NCI-H345 treated with DMSO at 0.1 percent for 48 hours (cell line): ENCODE measurements at regions not wholly inside any gene's neighbourhood (a gene's known extent, or its start where the extent isn't known, plus 50 kb on each side); places are given as distances from the start of the nearest gene placed in this dataset.

ENCODE experiments used
- DNase-seq: peaks from one replicate; lab custom pipeline; 2025; ENCODE audit not compliant: unreplicated experiment; lab: John Stamatoyannopoulos, UW

DNA sequence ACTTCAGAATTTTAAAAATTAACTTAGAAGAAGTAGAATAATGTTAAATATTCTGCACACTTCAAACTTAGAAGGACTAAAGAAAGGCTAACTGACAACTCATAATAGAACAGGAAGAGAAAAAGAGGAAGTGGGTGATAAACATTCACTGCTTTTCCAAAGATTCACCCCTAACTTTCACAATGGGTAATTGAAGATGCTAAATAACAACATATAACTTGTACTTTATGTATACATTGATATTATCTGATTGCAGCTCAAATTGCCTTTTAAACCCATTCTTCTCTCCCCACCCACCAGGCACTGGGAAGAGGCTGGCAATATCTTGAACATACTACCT is 376.6 kb downstream of the EFNA5 start:
- DNase-seq = no peak

DNA sequence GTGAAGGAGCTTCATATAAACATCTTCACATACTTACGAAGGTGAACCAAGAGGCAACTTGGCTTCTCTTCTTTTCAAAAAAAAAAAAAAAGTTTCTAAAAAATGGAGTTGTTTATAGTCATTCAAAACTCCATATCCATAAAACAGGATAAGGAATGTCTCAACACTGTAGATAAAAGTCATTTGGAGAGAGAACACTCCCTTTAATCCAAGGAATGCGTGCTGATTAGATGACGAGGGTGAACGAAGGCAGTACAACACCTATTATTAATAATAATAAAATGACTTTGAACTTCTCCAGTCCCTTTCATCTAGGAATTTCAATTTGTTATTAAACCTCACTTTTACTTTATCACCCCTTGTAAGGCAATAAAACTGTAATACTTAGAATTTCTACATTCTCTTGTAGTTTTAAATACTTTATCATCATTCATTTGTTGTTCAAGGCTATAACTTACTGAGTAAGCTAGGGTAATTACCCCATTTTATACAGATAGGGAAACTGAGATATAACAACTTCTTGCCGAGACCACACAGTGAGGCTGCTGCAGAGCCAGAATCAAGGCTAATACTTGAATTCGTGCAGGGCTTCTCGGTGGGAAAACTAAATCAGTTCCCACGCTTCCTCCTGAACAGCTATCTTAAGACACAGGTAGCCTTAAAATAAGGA is 377.1 kb downstream of the EFNA5 start:
- DNase-seq = no peak

DNA sequence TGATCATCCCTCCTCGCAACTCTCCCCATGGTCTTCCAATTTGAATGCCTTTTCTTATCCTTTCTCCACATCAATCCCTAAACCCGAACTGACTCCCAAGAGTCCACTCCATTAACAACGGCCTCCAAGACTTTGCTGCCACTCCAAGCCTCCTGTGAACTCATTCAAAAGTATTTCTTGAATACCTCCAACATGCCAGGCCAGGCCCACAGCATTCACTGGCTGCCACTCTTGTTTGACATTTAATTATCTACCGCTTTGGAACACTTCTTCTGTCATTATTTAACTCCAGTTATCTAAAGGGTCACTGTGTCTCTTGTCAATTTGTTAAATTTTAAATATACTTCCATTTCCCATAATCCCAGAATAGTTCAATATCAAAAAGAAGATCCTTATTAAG is 378.9 kb downstream of the EFNA5 start:
- DNase-seq = no peak

DNA sequence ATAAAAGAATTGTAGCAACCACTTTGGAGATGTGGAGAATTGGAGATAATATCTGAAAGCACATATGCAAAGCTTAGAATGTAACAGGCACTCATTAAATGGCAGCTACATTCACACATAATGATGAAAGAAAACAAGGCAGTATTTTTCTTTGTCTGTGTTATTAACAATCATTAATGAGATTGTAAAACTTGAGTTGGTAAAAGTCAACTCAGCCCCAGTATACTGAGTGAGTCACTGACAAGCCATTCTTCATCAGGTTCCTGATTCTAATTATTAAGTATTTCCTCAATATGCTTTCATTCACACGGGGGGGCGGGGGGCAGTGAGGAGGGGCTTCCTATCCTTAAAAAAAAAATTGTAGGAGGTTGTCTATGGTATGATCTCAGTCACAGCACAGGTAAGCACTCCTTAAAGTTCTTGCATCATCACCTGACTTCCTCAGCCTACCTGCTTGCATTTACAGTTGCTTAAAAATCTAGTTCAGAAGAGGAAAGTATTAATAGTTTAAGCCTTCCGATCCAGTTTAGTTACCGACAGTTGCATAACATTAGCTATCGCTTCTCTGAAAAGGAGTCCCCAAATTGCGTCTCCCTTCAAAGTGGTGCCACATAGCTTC is 379.8 kb downstream of the EFNA5 start:
- no peak for DNase-seq

DNA sequence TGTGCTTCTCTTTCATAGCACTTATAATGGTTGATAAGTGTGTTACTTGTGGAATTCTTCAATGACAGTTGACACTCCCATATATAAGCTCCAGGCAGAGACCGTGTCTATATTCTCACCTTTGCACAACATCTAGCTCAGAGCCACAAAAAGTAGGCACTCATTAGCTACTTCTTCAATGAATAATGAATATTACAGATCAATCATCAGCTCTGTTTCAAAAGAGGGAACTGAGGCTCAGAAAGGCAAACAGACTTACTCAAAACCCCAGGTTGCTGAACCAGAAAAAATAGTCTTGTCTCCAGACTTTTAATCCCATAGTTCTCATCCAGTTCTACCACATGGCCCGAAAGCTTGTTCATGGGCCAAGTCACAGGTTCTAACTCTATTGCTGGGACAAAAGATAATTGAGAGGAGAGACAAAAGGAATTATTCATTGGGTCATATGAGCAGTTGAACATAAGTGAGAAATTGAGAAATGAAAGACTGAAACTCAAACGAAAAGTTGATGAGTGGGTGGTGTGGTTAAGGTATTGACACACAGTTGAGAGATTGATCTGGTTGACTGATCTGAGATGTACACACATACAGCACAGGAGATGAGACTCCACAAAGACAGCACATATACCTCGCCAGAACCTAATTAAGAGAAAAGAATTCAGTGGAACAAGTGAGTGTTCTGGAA is 381.6 kb downstream of the EFNA5 start:
- no peak for DNase-seq

DNA sequence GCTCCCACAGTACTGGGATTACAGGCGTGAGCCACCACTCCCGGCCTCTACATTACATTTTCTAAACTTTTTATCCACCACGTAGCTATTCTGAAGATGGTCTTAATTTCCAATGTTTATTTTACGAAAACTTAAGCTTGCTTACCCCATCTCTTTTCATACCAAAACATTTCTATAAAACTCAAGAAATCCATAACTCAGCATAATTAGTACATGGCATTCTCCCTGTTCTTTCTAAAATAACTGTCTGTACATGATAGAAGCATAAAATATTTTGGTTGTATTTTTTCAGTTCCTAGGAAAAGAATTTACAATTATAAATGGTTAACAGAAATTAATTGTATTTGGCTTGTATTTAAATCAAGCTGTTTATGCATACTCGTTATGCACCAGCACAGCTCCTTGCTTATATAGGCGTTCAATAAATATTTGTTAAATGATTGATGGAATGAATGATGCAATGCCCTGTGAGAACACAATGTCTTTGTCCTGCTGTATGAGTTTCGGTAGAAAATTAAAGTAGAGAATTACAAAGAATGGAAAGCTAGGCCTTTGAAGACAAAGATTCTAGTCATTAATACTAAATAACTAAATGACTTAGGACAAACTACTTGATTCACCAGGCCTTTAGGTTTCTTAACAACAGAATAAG is 384.2 kb downstream of the EFNA5 start:
- no peak for DNase-seq

DNA sequence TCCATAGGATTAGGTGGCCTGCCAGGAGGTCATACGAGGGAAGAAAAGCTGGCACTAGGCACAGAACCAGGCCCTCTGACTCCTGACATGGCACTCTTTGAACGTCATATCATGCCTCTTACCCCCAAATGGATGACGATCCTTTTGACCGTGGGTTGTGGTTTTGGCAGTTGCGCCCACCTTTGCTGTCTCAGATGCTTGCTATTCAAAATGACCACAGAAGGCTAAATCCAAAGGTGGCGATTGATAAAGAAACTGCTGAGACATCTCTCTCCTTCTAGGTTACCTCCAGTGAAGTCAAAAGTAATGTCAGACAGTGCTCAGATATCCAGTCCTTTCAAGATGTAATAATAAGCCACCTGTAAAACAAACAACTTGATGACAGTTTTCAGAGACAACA is 385.0 kb downstream of the EFNA5 start:
- DNase-seq = no peak

DNA sequence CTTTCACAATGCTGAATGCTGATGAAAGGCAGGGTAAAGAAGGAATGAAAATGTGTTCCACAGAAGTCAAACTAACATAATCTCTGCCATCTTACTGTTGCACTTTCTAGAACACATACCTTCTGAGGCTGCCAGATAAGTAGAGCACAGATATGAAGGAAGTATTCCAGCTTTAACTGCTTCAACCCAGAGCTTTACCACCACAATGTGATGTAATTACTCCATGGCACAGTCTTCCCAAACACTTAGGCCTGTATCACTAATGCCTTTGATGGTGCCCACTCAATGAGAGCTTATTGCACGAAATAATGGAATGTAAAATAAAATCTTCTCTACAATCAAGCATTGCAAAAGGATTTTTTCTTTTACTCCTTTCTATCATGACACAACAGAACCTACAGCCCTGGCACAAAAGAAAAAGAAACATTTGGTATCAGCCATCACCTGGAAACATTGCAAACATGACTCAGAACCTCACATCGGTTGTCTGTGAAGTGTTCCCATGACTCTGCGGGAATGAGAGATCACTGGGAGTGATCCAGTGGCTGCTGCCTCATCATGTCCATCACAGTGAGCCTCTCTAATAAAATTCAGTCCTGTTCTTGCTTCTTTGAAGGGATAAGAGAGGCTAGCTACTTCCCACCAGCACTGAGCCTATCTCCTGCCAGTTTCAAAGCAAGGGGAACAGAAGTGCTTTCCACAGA is 385.8 kb downstream of the EFNA5 start:
- no peak for DNase-seq

DNA sequence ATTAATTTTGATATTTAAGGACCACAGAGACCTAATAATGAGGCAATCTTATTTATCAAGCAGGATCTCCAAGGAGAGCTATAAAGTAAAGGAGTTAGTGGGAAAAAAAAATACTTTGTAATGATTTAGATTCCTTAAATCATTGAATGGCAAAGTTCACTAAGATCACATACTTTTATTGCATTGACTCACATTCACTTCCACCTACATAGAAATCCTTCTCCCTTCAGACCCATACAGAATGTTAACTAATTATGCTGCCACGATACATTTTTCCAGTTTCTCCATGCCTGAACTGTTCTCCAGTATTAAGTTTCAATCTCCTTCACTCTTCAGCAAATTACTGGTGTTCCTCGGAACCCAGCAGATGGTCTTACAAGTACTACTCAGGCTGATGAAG is 388.7 kb downstream of the EFNA5 start:
- DNase-seq = no peak

DNA sequence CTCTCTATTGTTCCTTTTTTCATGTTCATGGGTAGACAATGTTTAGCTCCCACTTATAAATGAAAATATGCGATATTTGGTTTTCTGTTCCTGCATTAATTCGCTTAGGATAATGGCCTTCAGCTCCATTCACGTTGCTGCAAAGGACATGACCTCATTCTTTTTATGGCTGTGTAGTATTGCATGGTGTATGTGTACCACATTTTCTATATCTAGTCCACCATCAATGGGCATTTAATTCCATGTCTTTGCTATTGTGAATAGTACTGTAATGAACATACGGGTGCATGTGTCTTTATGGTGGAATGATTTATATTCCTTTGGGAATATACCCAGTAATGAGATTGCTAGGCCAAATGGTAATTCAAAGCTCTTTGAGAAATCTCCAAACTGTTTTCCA is 392.0 kb downstream of the EFNA5 start:
- DNase-seq = no peak

DNA sequence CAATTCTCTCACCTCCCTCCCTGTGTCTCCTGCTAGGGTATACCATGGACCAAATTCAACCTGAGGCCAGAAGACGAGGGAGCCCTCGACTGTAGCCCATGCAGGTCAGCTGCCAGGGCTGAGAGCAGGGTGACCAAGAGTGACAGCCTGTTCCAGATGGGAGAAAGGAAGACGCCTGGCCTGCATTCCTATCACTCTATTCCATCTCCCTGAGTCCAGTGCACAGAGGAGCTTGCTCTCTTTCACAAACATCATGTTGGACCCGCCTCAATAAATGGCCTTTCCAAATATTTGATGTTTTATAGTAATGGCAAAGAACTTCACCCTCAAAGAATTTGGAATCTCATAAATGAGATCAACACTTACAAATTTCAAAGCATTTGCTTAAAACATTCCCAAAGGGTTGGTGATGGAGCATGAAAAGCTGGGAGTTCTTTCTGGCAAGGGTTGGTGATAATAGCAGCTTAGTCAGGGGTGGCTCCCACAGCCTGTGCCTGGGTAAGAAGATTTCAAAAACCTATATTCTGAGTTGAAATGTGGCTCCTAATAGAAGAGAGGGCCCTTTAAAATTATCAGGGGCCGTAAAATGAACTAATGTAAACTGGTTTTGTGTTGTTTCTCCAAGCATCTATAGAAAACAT is 393.1 kb downstream of the EFNA5 start:
- DNase-seq = no peak

DNA sequence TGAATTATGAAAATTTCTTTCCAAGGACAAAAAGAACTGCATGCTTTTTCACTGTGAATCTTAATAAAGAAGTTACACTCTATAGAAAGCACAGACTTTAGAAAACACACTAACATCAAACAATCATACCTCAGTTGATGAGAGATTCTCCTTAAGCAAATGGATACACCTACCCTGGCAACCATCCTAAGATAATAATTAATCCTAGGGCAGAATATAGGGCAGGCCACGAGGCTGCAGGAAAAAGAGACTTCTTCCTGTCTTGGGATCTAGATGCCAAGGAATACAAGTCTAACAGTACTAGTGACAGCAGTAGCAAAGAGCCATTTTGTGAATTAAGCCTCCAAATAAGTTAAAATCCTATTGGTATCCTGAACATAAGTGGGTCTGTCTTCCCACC is 395.4 kb downstream of the EFNA5 start:
- no peak for DNase-seq

DNA sequence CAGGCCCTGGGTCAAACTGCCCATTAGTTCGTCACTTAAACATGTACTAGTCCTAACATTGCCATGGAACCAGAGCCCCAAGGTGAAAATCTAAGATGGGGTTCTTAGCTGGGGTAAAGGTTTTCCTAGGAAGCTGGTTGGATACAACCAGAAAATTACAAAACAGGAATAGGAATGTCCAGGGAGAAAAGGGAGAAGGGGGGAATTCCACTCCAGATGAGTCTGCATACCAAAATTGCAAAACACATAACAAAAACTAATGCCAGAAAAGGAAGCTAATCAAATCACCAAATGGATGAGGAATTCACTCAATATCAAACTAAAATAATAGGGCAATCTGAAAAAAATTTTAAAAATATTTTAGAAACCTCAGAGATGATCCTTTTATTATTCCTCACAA is 396.2 kb downstream of the EFNA5 start:
- DNase-seq = no peak

DNA sequence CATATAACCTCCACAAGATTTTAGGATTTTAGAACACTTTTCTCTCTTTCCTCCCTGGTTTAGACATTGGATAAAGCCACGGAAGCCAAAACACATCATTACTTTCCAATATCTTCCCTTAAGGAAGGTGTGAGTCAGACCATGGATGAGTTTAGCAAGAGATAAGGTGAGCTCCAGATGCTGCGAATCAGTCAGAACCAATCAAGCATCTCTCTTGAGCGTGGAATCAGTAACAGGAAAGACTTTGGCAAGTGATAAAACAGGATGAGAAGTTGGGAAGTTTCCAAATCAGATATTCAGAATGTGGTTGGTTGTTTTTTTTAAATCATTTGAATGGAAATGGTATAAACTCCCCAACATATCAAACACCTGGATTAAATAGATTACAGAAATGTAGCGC is 397.8 kb downstream of the EFNA5 start:
- no peak for DNase-seq

DNA sequence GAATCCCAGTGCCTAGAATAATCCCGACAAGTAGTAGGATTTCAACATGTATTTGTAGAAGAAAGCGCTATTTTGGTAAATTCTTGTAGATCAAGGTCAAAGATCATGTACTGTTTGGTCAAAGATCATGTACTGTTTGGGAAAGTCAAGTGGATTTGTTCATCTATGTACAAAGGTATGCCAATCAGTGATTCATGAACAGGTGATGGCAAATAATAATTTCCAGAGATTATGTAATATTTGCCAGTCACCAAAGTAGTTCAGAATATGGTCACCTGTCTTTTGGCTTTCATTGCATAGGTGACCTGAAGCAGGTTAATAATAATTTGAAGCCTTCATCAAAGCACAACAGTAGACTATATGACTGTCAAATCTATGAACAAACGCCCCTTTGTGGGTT is 398.2 kb downstream of the EFNA5 start:
- DNase-seq = no peak

DNA sequence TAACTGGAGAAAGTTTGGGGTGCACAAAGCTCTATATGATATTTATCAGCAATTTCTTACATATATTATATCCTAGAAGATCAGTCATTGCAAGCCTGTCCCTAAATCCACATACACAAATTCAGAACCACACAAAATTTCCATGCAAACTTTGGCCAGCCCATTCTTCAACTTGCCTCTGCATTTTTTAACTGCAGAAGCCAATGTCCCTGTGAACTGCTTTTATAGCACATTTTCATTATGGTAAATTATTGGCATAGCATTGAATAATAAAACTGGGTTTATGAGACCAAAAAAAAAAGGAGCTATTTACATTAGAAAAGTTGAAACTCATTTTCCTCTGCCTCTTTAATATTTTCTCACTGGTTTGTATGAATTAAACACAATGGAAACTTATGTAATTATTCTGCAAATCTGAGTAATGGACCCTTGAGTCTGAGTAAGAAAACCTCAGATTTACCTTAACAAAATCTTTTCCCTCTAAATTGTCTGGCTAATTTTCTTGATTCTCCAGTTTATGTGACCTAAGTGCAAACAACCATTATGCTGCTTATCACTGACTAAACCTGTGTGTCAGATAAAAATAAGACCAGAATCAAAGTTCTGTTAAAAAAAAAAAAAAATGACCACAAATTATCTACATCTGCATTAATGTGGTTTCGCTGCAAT is 398.9 kb downstream of the EFNA5 start:
- DNase-seq = no peak

DNA sequence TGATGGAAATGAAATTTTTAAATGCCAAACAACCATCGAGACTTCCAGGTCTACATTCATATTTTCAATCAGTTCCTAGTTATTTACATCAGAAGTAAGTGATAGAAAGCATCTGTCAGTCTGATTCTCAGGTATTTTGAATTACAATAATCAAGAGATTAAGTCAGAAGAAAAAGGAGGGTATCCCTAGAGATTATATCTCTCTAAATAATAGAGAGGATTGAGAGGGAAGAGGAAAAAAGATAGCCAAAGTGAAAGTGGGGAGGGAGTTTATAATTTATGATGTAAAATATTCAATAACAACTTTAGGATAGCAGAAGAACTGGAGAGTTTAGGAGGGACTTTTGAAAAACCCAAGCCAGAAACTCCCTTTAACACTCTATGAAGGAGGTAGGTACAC is 400.2 kb downstream of the EFNA5 start:
- DNase-seq = no peak

DNA sequence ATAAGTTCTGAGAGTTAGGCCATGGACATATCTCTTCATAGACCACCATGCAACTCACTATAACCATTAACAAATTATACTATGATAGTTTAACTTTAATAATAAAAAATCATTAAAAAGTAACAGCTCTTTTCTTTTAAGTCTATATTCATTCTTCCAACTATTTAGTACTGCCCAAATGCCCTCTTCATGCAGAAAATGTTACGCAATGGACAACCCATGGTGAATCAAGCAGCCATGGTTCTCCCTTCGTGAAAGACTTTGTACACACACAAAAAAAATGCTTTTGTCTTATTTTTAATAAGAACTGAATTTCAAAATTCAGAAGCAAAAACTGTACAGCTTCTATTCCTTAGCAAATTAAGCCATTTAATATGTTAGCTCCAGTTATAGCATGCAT is 401.1 kb downstream of the EFNA5 start:
- no peak for DNase-seq

DNA sequence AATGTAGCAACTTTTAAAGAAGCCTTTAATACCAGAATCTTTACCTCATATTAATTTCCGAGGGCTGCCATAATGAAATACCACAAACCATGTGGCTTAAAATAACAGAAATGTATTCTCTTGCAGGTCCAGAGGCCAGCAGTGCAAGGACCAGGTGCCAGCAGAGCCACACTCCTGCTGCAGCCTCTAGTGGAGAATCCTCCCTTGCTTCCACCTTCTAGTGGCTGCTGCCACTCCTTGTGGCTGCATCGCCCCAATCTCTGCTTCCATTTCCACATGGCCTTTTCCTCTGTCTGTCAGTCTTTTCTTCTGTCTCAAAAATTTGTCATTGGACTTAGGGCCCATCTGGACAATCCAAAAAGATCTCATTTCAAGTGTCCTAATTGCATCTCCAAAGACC is 401.5 kb downstream of the EFNA5 start:
- no peak for DNase-seq

DNA sequence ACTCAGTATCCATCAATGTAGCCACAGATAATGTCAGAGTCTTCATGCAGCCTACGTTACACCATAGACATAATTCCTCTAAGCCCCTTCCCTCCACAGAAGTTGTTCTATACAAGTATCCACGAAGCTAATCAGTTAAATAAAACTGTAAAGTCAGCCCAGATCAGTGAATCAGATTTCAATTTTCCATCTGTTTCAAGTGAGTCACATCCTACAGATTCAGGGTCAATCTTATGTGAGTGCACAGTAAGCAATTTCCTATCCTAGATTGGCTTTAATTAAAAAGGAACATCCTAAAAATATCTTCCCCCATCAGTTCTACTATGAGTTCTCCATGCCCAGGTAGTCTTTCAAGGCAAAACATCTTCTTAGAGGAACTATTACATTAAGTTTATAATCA is 402.5 kb downstream of the EFNA5 start:
- DNase-seq = no peak

DNA sequence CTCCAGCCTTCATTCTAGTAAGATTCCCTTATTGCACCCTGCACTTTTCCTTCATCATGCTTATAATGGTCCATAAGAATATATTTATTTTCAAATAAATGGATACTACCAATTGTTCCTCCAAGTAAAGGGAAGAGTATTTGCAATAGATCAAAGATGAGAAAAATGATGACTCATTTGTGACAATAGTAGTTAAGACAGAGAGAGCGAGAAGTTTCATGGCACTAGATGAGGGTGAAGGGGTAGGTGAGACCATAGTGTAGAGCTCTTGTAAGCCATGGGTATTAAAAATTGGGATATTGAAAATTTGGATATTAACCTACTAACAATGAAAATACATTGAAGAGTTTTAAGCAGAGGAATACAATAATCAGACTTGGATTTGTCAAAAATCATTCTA is 404.6 kb downstream of the EFNA5 start:
- DNase-seq = no peak
